ENCODE measurements at regions not wholly inside any gene's neighbourhood (a gene's known extent, or its start where the extent isn't known, plus 50 kb on each side); places are given as distances from the start of the nearest gene placed in this dataset.
"Not testable (repeated sequence)": the region's sequence is repeated elsewhere in the genome, so short reads cannot be mapped to it uniquely, and the experiment has no call there.

GRCh38 chr2:231644426-231644825 lies 51.8 kb downstream of the TEX44 start:
- Mint-ChIP-seq H3K36me3 (no peaks in the 10 kb centered on the region), H3K27ac (peak overlapping the region in 1 of 7 donors; percentile 8), H3K27me3 (peaks cover 0 to 3% of the 10 kb centered on the region in 2 donors), H3K4me1 (peaks cover 5 to 24% (median 8%) of the 10 kb centered on the region in 4 donors), H3K9me3 (peaks cover 0 to 1% (median 0%) of the 10 kb centered on the region in 8 donors), H3K4me3 (no peak overlapping the region)
- no peak overlapping the region for H3K4me3 ChIP-seq (ENCODE audit: low read length in 2 of 2)
- POLR2A ChIA-PET (ENCODE audit: partially characterized antibody) = interaction anchor here (1.4 kb wide), 1 partner anchor 31 kb away, joined by 3 read pairs; no protein-coding TSS in a partner anchor
- no peaks in the 10 kb centered on the region for H3K36me3 ChIP-seq (ENCODE audit: insufficient read depth, low read length)
- CTCF ChIA-PET (ENCODE audit: partially characterized antibody) = interaction anchor here (1.5 to 4.5 kb wide), 3 partner anchors 11 to 33 kb away, joined by 3 to 39 read pairs (median 7); no protein-coding TSS in a partner anchor
- DNase-seq = no peak
- no peaks in the 10 kb centered on the region for H3K9me3 ChIP-seq (ENCODE audit: control insufficient read depth in 1 of 2, low read length in 2 of 2)
- no peak overlapping the region for H3K27ac ChIP-seq (ENCODE audit: low read depth, low read length)
- intact Hi-C loops (cut with micrococcal nuclease) = no loop called here
- H3K4me1 ChIP-seq (ENCODE audit: insufficient read depth, low read length) = peaks cover 12% of the 10 kb centered on the region
- H3K27me3 ChIP-seq (ENCODE audit: insufficient read depth, low read length) = no peaks in the 10 kb centered on the region

GRCh38 chr2:231646476-231646875 lies 53.8 kb downstream of the TEX44 start:
- POLR2A ChIA-PET (ENCODE audit: partially characterized antibody) = no interaction called here
- no peak overlapping the region for H3K4me3 ChIP-seq (ENCODE audit: low read length in 2 of 2)
- intact Hi-C loops (cut with micrococcal nuclease) = no loop called here
- CTCF ChIA-PET (ENCODE audit: partially characterized antibody) = interaction anchor here (1.4 to 4.5 kb wide), 2 partner anchors 30 to 68 kb away, joined by 4 to 39 read pairs; no protein-coding TSS in a partner anchor
- H3K4me1 Mint-ChIP-seq = peaks cover 5 to 15% (median 8%) of the 10 kb centered on the region in 4 donors
- H3K9me3 ChIP-seq (ENCODE audit: control insufficient read depth in 1 of 2, low read length in 2 of 2) = no peaks in the 10 kb centered on the region
- H3K27ac Mint-ChIP-seq = peak overlapping the region in 2 of 7 donors; percentile 3 to 15
- DNase-seq = no peak
- no peak overlapping the region for H3K27ac ChIP-seq (ENCODE audit: low read depth, low read length)
- H3K9me3 Mint-ChIP-seq = no peaks in the 10 kb centered on the region
- H3K36me3 ChIP-seq (ENCODE audit: insufficient read depth, low read length) = no peaks in the 10 kb centered on the region
- H3K4me1 ChIP-seq (ENCODE audit: insufficient read depth, low read length) = peaks cover 12% of the 10 kb centered on the region
- no peak overlapping the region for H3K4me3 Mint-ChIP-seq
- H3K27me3 ChIP-seq (ENCODE audit: insufficient read depth, low read length) = no peaks in the 10 kb centered on the region
- no peaks in the 10 kb centered on the region for H3K36me3 Mint-ChIP-seq
- peaks cover 0 to 3% of the 10 kb centered on the region in 2 donors for H3K27me3 Mint-ChIP-seq

- Histone ChIP-seq H3K27me3 (ENCODE audit: insufficient read depth, low read length) (no peaks in the 10 kb centered on the region), H3K27ac (ENCODE audit: low read depth, low read length) (no peak overlapping the region), H3K36me3 (ENCODE audit: insufficient read depth, low read length) (no peaks in the 10 kb centered on the region), H3K4me1 (ENCODE audit: insufficient read depth, low read length) (no peaks in the 10 kb centered on the region), H3K9me3 (ENCODE audit: control insufficient read depth in 1 of 2, low read length in 2 of 2) (no peaks in the 10 kb centered on the region), H3K4me3 (ENCODE audit: low read length in 2 of 2) (no peak overlapping the region)
- no peaks in the 10 kb centered on the region for H3K36me3 Mint-ChIP-seq
- DNase-seq = peak in 4 of 5 donors; percentile 19 to 32 (median 26)
- peaks cover 0 to 5% (median under 1%) of the 10 kb centered on the region in 4 donors for H3K4me1 Mint-ChIP-seq
- ChIA-PET CTCF (ENCODE audit: partially characterized antibody) (interaction anchor here (1.2 to 4.5 kb wide), 3 partner anchors 24 to 65 kb away, joined by 5 to 39 read pairs (median 17); no protein-coding TSS in a partner anchor), POLR2A (ENCODE audit: partially characterized antibody) (no interaction called here)
- intact Hi-C loops (cut with micrococcal nuclease) = loop anchor here (1.0 to 2.0 kb wide), 2 partner anchors 26 to 67 kb away; no protein-coding TSS in a partner anchor
- H3K27ac Mint-ChIP-seq = no peak overlapping the region
- peaks cover 0 to 2% of the 10 kb centered on the region in 2 donors for H3K27me3 Mint-ChIP-seq
- H3K4me3 Mint-ChIP-seq = no peak overlapping the region
- H3K9me3 Mint-ChIP-seq = no peaks in the 10 kb centered on the region
Observed at GRCh38 chr2:231648579-231649174, 56.0 kb downstream of the TEX44 start.

GRCh38 chr2:231651561-231651960 lies 56.8 kb upstream of the PTMA start:
- H3K9me3 ChIP-seq (ENCODE audit: control insufficient read depth in 1 of 2, low read length in 2 of 2); DNase-seq; H3K27ac ChIP-seq (ENCODE audit: low read depth, low read length); H3K27ac Mint-ChIP-seq; H3K27me3 Mint-ChIP-seq; H3K36me3 ChIP-seq (ENCODE audit: insufficient read depth, low read length); intact Hi-C loops (cut with micrococcal nuclease); H3K4me1 ChIP-seq (ENCODE audit: insufficient read depth, low read length); H3K36me3 Mint-ChIP-seq; H3K27me3 ChIP-seq (ENCODE audit: insufficient read depth, low read length); H3K4me3 ChIP-seq (ENCODE audit: low read length in 2 of 2); POLR2A ChIA-PET (ENCODE audit: partially characterized antibody); H3K9me3 Mint-ChIP-seq; H3K4me3 Mint-ChIP-seq; H3K4me1 Mint-ChIP-seq: not testable (repeated sequence)
- CTCF ChIA-PET (ENCODE audit: partially characterized antibody) = interaction anchor here (0.7 to 1.5 kb wide), 3 partner anchors 21 to 78 kb away, joined by 3 to 4 read pairs (median 3); no protein-coding TSS in a partner anchor

DNA sequence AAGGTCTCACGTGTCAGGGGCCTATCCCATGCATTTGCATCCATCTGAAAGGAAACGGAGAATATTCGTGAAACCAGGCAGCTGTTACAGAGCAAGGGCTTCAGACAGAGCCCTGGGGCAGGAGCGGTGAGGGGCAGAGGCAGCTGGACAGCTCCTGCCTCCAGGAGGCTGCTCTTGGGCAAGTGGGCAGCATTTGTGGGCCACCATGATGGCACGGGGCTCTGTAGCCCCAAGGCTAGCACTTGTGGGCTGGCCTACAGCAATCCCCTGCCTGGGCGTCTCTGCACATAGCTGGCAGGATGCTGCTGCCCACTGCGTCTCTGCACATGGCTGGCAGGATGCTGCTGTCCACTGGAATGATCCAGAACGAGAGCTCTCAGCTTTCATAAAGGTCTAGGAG lies 52.8 kb upstream of the PTMA start:
- Mint-ChIP-seq H3K27me3 (peaks cover 0 to 2% of the 10 kb centered on the region in 2 donors), H3K36me3 (no peaks in the 10 kb centered on the region), H3K27ac (peak overlapping the region in 1 of 7 donors; percentile 9), H3K4me1 (no peaks in the 10 kb centered on the region), H3K9me3 (no peaks in the 10 kb centered on the region), H3K4me3 (no peak overlapping the region)
- no peaks in the 10 kb centered on the region for H3K9me3 ChIP-seq (ENCODE audit: control insufficient read depth in 1 of 2, low read length in 2 of 2)
- no peak overlapping the region for H3K4me3 ChIP-seq (ENCODE audit: low read length in 2 of 2)
- H3K36me3 ChIP-seq (ENCODE audit: insufficient read depth, low read length) = no peaks in the 10 kb centered on the region
- H3K4me1 ChIP-seq (ENCODE audit: insufficient read depth, low read length) = no peaks in the 10 kb centered on the region
- intact Hi-C loops (cut with micrococcal nuclease) = no loop called here
- POLR2A ChIA-PET (ENCODE audit: partially characterized antibody) = no interaction called here
- no peak overlapping the region for H3K27ac ChIP-seq (ENCODE audit: low read depth, low read length)
- CTCF ChIA-PET (ENCODE audit: partially characterized antibody) = interaction anchor here (0.8 to 5.1 kb wide), 4 partner anchors 10 to 137 kb away, joined by 3 to 30 read pairs (median 4); no protein-coding TSS in a partner anchor
- no peaks in the 10 kb centered on the region for H3K27me3 ChIP-seq (ENCODE audit: insufficient read depth, low read length)
- no peak for DNase-seq

GRCh38 chr2:231655894-231656293 lies 52.4 kb upstream of the PTMA start:
- H3K4me1 Mint-ChIP-seq = peaks cover 0 to 3% (median under 1%) of the 10 kb centered on the region in 4 donors
- ChIA-PET CTCF (ENCODE audit: partially characterized antibody) (interaction anchor here (0.8 to 5.1 kb wide), 5 partner anchors 11 to 138 kb away, joined by 3 to 30 read pairs (median 4); no protein-coding TSS in a partner anchor), POLR2A (ENCODE audit: partially characterized antibody) (interaction anchor here (0.8 kb wide), 1 partner anchor 19 kb away, joined by 3 read pairs; no protein-coding TSS in a partner anchor)
- no peaks in the 10 kb centered on the region for H3K4me1 ChIP-seq (ENCODE audit: insufficient read depth, low read length)
- intact Hi-C loops (cut with micrococcal nuclease) = no loop called here
- no peaks in the 10 kb centered on the region for H3K27me3 ChIP-seq (ENCODE audit: insufficient read depth, low read length)
- H3K4me3 Mint-ChIP-seq = no peak overlapping the region
- no peaks in the 10 kb centered on the region for H3K9me3 ChIP-seq (ENCODE audit: control insufficient read depth in 1 of 2, low read length in 2 of 2)
- H3K9me3 Mint-ChIP-seq = no peaks in the 10 kb centered on the region
- DNase-seq = no peak
- peaks cover 0 to 2% of the 10 kb centered on the region in 2 donors for H3K27me3 Mint-ChIP-seq
- H3K27ac Mint-ChIP-seq = peak overlapping the region in 1 of 7 donors; percentile 9
- no peak overlapping the region for H3K4me3 ChIP-seq (ENCODE audit: low read length in 2 of 2)
- no peaks in the 10 kb centered on the region for H3K36me3 ChIP-seq (ENCODE audit: insufficient read depth, low read length)
- no peak overlapping the region for H3K27ac ChIP-seq (ENCODE audit: low read depth, low read length)
- H3K36me3 Mint-ChIP-seq = no peaks in the 10 kb centered on the region
